A549 (cell line): ENCODE measurements at regions not wholly inside any gene's neighbourhood (a gene's known extent, or its start where the extent isn't known, plus 50 kb on each side); places are given as distances from the start of the nearest gene placed in this dataset.

Source experiments
- CBX8 ChIP-seq: fragments of 200-600 bp; sonication (generic); IDR thresholded peaks from 2 replicates; pipeline ENCODE4 v1.6.1; 2016
- CTCF ChIP-seq: fragments of >200 bp; sonication (Bioruptor Twin); formaldehyde crosslinking; IDR thresholded peaks from 3 replicates; pipeline ENCODE4 v1.5.1; 2016
- ELK1 ChIP-seq: fragments of 150-350 bp; IDR thresholded peaks from 2 replicates; pipeline ENCODE4 v1.6.1; 2014; ENCODE audit warnings: low read depth, mild to moderate bottlenecking, low read length
- EP300 ChIP-seq, 2 experiments: fragments of >200 bp; sonication (Bioruptor Twin); formaldehyde crosslinking; IDR thresholded peaks; 2 replicates in 1 of 2; 3 replicates in 1 of 2; pipeline ENCODE4 v1.6.1; 2016 to 2017
- FOSL2 ChIP-seq, 2 experiments: fragments of 450-650 bp in 1 of 2; fragments of >200 bp in 1 of 2; sonication (Bioruptor Twin) in 1 of 2; formaldehyde crosslinking; IDR thresholded peaks; 2 replicates each; pipeline versions ENCODE4 v1.5.0 to v1.6.1; 2016 to 2020; ENCODE audit warnings: mild to moderate bottlenecking in 1 of 2, moderate library complexity in 1 of 2
- KDM1A ChIP-seq: fragments of 200-600 bp; sonication (generic); IDR thresholded peaks from 2 replicates; pipeline ENCODE4 v1.6.1; 2016; ENCODE audit warnings: low read depth, mild to moderate bottlenecking
- MAX ChIP-seq: IDR thresholded peaks from 2 replicates; pipeline ENCODE4 v1.6.1; 2012
- NFE2L2 ChIP-seq: fragments of 150-350 bp; conservative IDR thresholded peaks from 2 replicates; pipeline ENCODE4 v1.6.1; 2014; ENCODE audit warnings: low read length
- NR3C1 ChIP-seq: fragments of >200 bp; sonication (Bioruptor Twin); formaldehyde crosslinking; IDR thresholded peaks from 3 replicates; pipeline ENCODE4 v1.6.1; 2017
- POLR2A ChIP-seq: IDR thresholded peaks from 2 replicates; pipeline ENCODE4 v1.6.1; 2012; ENCODE audit warnings: mild to moderate bottlenecking, low read length
- RFX5 ChIP-seq: fragments of 450-650 bp; IDR thresholded peaks from 2 replicates; pipeline ENCODE4 v1.7.1; 2014; ENCODE audit warnings: antibody characterized with exemption, mild to moderate bottlenecking, moderate library complexity
- SMC3 ChIP-seq: fragments of >200 bp; sonication (Bioruptor Twin); formaldehyde crosslinking; IDR thresholded peaks from 3 replicates; pipeline ENCODE4 v1.6.1; 2018; ENCODE audit warnings: inconsistent platforms

GRCh38 chr4:14131335-14131734, 503.8 kb upstream of the BOD1L1 start:
- TF ChIP-seq CTCF, result no peak
- TF ChIP-seq POLR2A, result no peak
- TF ChIP-seq KDM1A, result no peak
- no peak for TF ChIP-seq RFX5
- TF ChIP-seq NFE2L2, result no peak
- TF ChIP-seq EP300 (IDR thresholded peaks at IDR 0.05), result no peak
- TF ChIP-seq CBX8, result no peak
- no peak for TF ChIP-seq MAX
- TF ChIP-seq NR3C1, result no peak
- TF ChIP-seq FOSL2 (IDR thresholded peaks at IDR 0.05), result no peak
- TF ChIP-seq FOSL2 (CRISPR knock-in tag; IDR thresholded peaks at IDR 0.05), result no peak
- TF ChIP-seq SMC3, result no peak
- TF ChIP-seq ELK1, result no peak
